Stomach (tissue), 4 donors: ENCODE measurements at regions not wholly inside any gene's neighbourhood (a gene's known extent, or its start where the extent isn't known, plus 50 kb on each side); places are given as distances from the start of the nearest gene placed in this dataset.

Source experiments
- POLR2A ChIP-seq, 4 donors: fragments of 450-650 bp; IDR thresholded peaks; one replicate each; pipeline ENCODE4 v1.6.1; 2016; ENCODE audit warnings: antibody characterized with exemption in 4 of 4, control low read depth in 2 of 4, mild to moderate bottlenecking in 1 of 4, moderate library complexity in 1 of 4
- TF ChIP-seq, protein P1 (sequence below), 7 experiments: fragments of 450-650 bp in 4 of 7; fragments of 200-600 bp in 3 of 7; sonication (generic) in 3 of 7; IDR thresholded peaks; one replicate each; pipeline ENCODE4 v1.5.1; 2016 to 2019; ENCODE audit warnings: antibody characterized with exemption in 7 of 7, control low read depth in 2 of 7, mild to moderate bottlenecking in 1 of 7

DNA sequence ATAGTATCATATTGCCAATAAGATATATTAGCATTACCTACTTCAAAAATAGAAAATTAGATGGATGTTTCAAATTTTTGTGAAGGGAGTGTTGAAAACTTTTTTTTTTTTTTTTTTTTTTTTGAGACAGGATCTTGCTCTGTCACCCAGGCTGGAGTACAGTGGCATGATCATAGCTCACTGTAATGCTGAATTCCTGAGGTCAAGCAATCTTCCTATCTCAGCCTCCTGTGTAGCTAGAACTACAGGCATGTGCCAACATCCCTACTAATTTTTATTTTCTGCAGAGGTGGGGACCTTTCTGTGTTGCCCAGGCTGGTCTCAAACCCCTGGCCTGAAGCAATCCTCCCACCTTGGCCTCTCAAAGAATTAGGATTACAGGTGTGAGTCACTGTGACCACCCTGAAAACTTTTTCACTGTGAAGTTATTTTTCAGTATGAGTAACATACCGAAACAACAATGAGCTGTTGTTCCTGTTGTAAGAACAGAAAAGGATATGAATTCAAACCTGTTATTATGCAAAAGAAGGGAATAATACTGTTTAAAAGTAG is 266.9 kb downstream of the NEBL start:
- TF ChIP-seq, protein P1, sequence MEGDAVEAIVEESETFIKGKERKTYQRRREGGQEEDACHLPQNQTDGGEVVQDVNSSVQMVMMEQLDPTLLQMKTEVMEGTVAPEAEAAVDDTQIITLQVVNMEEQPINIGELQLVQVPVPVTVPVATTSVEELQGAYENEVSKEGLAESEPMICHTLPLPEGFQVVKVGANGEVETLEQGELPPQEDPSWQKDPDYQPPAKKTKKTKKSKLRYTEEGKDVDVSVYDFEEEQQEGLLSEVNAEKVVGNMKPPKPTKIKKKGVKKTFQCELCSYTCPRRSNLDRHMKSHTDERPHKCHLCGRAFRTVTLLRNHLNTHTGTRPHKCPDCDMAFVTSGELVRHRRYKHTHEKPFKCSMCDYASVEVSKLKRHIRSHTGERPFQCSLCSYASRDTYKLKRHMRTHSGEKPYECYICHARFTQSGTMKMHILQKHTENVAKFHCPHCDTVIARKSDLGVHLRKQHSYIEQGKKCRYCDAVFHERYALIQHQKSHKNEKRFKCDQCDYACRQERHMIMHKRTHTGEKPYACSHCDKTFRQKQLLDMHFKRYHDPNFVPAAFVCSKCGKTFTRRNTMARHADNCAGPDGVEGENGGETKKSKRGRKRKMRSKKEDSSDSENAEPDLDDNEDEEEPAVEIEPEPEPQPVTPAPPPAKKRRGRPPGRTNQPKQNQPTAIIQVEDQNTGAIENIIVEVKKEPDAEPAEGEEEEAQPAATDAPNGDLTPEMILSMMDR (IDR thresholded peaks at IDR 0.05) = no peak
- no peak for TF ChIP-seq POLR2A (IDR thresholded peaks at IDR 0.05)
